ENCODE measurements at regions not wholly inside any gene's neighbourhood (a gene's known extent, or its start where the extent isn't known, plus 50 kb on each side); places are given as distances from the start of the nearest gene placed in this dataset.

DNA sequence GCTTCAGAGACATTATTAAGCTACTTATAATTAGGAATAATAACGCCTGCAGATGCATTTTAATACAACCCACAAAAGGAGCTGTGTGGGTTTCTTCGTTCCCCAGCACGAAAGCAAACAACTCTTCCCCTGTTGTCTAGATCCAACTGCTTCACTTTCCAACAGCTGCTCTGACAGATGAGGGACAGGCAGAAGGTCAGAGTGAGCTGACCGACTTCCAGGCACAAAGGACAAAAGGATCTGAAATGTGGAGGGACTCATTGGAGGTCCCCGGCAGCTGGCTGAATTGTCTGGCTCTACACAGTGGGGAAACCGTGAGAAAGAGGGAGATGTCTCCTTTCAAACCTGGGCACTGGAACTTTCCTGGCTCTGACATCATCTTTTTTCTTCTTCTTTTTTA lies 79.1 kb upstream of the ALDH1B1 start:
- Histone ChIP-seq H3K4me2 (ENCODE audit: low read length) (no peak overlapping the region), H3K27ac (ENCODE audit: low read length) (no peak overlapping the region), H3K9ac (ENCODE audit: low read length) (no peak overlapping the region), H3F3A (ENCODE audit: low read length, unreplicated experiment) (no peaks in the 10 kb centered on the region), H3K9me2 (replicated peaks; ENCODE audit: low read length) (no peaks in the 10 kb centered on the region), H2AFZ (ENCODE audit: low read length) (no peak overlapping the region), H3K4me1 (ENCODE audit: insufficient read depth, low read length) (no peaks in the 10 kb centered on the region), H3K27me3 (ENCODE audit: low read length) (no peaks in the 10 kb centered on the region), H3K9me3 (ENCODE audit: low read length) (no peaks in the 10 kb centered on the region), H3K4me3 (ENCODE audit: low read length) (no peak overlapping the region), H3K36me3 (ENCODE audit: low read depth, low read length) (no peaks in the 10 kb centered on the region), H4K20me1 (ENCODE audit: low read length) (no peaks in the 10 kb centered on the region), H3K79me2 (ENCODE audit: low read length) (no peaks in the 10 kb centered on the region)
- TF ChIP-seq, protein P1, sequence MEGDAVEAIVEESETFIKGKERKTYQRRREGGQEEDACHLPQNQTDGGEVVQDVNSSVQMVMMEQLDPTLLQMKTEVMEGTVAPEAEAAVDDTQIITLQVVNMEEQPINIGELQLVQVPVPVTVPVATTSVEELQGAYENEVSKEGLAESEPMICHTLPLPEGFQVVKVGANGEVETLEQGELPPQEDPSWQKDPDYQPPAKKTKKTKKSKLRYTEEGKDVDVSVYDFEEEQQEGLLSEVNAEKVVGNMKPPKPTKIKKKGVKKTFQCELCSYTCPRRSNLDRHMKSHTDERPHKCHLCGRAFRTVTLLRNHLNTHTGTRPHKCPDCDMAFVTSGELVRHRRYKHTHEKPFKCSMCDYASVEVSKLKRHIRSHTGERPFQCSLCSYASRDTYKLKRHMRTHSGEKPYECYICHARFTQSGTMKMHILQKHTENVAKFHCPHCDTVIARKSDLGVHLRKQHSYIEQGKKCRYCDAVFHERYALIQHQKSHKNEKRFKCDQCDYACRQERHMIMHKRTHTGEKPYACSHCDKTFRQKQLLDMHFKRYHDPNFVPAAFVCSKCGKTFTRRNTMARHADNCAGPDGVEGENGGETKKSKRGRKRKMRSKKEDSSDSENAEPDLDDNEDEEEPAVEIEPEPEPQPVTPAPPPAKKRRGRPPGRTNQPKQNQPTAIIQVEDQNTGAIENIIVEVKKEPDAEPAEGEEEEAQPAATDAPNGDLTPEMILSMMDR (conservative IDR thresholded peaks at IDR 0.05; ENCODE audit: low read depth, low read length), result no peak
- TF ChIP-seq EZH2 (IDR thresholded peaks at IDR 0.05; ENCODE audit: low read length, unreplicated experiment), result no peak
- TF ChIP-seq EZH2phosphoT487 (IDR thresholded peaks at IDR 0.05; ENCODE audit: borderline replicate concordance, low read length), result no peak
- CTCF ChIA-PET, result no interaction called here
- no peak for DNase-seq
- intact Hi-C loops (cut with micrococcal nuclease), result no loop called here
- POLR2A ChIA-PET (ENCODE audit: unreplicated experiment), result no interaction called here
- no TSS peak for BruUV-seq (replicated peaks)
- no peak for ATAC-seq

DNA sequence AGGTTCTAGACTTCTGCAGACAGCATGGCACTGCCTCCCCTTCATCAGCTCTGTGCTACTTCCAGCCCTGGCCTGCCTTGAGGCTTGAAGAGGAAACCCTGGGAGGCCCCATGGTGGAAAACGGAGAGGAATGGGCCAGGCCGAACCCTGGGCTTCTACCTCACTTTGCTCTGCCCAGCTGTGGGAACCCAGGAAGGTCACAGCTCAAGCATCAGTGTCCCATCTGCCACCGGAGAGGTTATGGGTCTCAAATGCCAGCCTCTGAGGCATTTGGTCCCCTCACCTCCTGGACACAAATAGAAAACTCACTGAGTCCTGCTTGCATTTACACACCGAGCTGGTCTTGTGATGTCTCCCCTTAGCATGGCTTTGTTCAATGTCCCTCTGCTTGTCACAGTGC lies 80.1 kb upstream of the ALDH1B1 start:
- no peak overlapping the region for H3K9ac ChIP-seq (ENCODE audit: low read length)
- DNase-seq (no peak), ATAC-seq (no peak)
- no peaks in the 10 kb centered on the region for H3K4me1 ChIP-seq (ENCODE audit: insufficient read depth, low read length)
- no peak for TF ChIP-seq EZH2phosphoT487 (IDR thresholded peaks at IDR 0.05; ENCODE audit: borderline replicate concordance, low read length)
- TF ChIP-seq EZH2 (IDR thresholded peaks at IDR 0.05; ENCODE audit: low read length, unreplicated experiment), result no peak
- TF ChIP-seq, protein P1 (conservative IDR thresholded peaks at IDR 0.05; ENCODE audit: low read depth, low read length), result no peak
- ChIA-PET CTCF (no interaction called here), POLR2A (ENCODE audit: unreplicated experiment) (no interaction called here)
- no peak overlapping the region for H3K4me3 ChIP-seq (ENCODE audit: low read length)
- H3K79me2 ChIP-seq (ENCODE audit: low read length), result no peaks in the 10 kb centered on the region
- H3K9me2 ChIP-seq (replicated peaks; ENCODE audit: low read length), result no peaks in the 10 kb centered on the region
- no peaks in the 10 kb centered on the region for H3K27me3 ChIP-seq (ENCODE audit: low read length)
- intact Hi-C loops (cut with micrococcal nuclease), result no loop called here
- no peaks in the 10 kb centered on the region for H3F3A ChIP-seq (ENCODE audit: low read length, unreplicated experiment)
- no peaks in the 10 kb centered on the region for H4K20me1 ChIP-seq (ENCODE audit: low read length)
- H3K27ac ChIP-seq (ENCODE audit: low read length), result no peak overlapping the region
- H3K36me3 ChIP-seq (ENCODE audit: low read depth, low read length), result no peaks in the 10 kb centered on the region
- no peak overlapping the region for H2AFZ ChIP-seq (ENCODE audit: low read length)
- H3K9me3 ChIP-seq (ENCODE audit: low read length), result no peaks in the 10 kb centered on the region
- no TSS peak for BruUV-seq (replicated peaks)
- no peak overlapping the region for H3K4me2 ChIP-seq (ENCODE audit: low read length)

DNA sequence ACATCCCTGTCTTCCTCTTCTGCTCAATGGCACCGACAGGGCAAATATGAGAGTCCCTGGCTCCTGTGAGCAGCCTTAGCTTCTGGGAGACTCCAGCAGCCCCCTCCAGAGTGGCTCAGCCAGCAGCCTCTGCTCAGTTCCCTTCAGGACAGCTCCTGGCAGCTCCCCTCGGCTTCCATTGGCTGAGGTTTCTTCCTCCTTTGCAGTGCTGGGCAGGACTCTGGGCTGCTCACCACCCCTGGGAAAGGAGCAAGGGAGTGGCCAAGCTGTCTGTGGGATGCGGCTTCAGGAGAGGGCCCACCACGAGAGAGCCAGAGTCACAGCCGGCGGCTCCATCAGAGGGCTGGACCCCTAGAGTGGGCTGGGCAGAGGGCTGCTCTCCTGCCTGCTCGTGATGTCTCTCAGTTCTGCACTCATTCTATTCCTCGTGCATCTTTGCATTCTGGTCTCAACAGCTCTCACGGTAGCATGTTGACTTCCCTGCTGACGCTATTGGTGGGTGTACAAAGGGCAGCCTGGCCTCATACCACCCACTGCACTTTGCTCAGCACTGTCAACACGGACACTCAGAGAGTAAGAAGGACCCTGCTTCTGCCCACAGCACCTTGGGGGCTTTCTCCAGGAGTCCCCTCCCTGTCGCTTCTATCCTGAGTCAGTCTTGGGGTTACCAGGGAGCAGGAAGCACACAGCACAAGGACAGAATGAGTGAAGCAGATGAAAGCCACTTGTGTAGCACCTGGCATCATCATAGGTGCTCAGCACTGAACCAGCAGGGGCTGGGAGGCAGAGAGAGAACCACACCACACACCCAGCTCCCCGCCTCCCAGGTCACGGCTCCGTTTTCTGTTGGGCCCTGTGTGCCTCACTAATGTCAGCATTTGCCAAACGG lies 80.9 kb upstream of the ALDH1B1 start:
- Histone ChIP-seq H3K79me2 (ENCODE audit: low read length) (no peaks in the 10 kb centered on the region), H3K36me3 (ENCODE audit: low read depth, low read length) (no peaks in the 10 kb centered on the region), H3K9me3 (ENCODE audit: low read length) (no peaks in the 10 kb centered on the region), H3K9ac (ENCODE audit: low read length) (no peak overlapping the region), H3K4me1 (ENCODE audit: insufficient read depth, low read length) (no peaks in the 10 kb centered on the region), H3K4me3 (ENCODE audit: low read length) (no peak overlapping the region), H3K27ac (ENCODE audit: low read length) (no peak overlapping the region), H3F3A (ENCODE audit: low read length, unreplicated experiment) (no peaks in the 10 kb centered on the region), H4K20me1 (ENCODE audit: low read length) (no peaks in the 10 kb centered on the region), H3K4me2 (ENCODE audit: low read length) (no peak overlapping the region), H3K9me2 (replicated peaks; ENCODE audit: low read length) (no peaks in the 10 kb centered on the region), H2AFZ (ENCODE audit: low read length) (no peak overlapping the region), H3K27me3 (ENCODE audit: low read length) (no peaks in the 10 kb centered on the region)
- BruUV-seq (replicated peaks), result no TSS peak
- intact Hi-C loops (cut with micrococcal nuclease), result no loop called here
- ChIA-PET POLR2A (ENCODE audit: unreplicated experiment) (no interaction called here), CTCF (no interaction called here)
- ATAC-seq (no peak), DNase-seq (no peak)
- TF ChIP-seq, protein P1 (conservative IDR thresholded peaks at IDR 0.05; ENCODE audit: low read depth, low read length), result no peak
- TF ChIP-seq EZH2 (IDR thresholded peaks at IDR 0.05; ENCODE audit: low read length, unreplicated experiment), result no peak
- no peak for TF ChIP-seq EZH2phosphoT487 (IDR thresholded peaks at IDR 0.05; ENCODE audit: borderline replicate concordance, low read length)

All from PC-3 (cell line).